ENCODE measurements at regions not wholly inside any gene's neighbourhood (a gene's known extent, or its start where the extent isn't known, plus 50 kb on each side); places are given as distances from the start of the nearest gene placed in this dataset.

DNA sequence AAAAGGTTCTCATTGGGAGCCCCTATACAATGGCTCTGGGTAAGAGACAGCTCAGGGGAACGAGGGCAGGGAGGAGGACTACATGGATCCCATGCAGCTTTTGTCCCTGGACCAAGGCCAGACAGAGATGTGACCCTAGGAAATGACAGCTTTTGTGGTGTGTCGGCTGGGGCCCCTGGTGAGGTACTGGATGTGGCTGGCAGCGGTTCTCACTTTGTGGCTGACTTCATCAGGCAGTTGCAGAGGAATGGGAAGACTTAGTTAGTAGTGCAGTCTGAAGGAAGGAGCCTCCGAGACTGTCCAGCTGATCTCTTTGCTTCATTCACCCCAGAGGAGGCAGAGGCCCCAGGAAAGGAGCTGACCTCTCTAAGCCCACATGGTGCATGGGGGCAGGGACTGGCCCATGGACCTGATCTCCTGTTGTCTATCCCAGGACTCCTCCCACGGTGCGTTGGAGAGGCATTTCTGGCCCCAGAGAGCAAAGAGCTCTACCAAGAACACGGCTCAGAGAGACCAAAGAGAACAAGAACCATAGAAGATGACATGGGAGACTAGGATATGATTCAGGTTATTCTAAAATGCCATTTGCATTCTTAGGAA, 202.9 kb downstream of the RPS24 start:
- TF ChIP-seq EZH2phosphoT487 (IDR thresholded peaks at IDR 0.05; ENCODE audit: borderline replicate concordance, low read depth, low read length): no peak
- TF ChIP-seq, protein P1, sequence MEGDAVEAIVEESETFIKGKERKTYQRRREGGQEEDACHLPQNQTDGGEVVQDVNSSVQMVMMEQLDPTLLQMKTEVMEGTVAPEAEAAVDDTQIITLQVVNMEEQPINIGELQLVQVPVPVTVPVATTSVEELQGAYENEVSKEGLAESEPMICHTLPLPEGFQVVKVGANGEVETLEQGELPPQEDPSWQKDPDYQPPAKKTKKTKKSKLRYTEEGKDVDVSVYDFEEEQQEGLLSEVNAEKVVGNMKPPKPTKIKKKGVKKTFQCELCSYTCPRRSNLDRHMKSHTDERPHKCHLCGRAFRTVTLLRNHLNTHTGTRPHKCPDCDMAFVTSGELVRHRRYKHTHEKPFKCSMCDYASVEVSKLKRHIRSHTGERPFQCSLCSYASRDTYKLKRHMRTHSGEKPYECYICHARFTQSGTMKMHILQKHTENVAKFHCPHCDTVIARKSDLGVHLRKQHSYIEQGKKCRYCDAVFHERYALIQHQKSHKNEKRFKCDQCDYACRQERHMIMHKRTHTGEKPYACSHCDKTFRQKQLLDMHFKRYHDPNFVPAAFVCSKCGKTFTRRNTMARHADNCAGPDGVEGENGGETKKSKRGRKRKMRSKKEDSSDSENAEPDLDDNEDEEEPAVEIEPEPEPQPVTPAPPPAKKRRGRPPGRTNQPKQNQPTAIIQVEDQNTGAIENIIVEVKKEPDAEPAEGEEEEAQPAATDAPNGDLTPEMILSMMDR (conservative IDR thresholded peaks at IDR 0.05; ENCODE audit: low read length): no peak

All from OCI-LY7 (cell line).